HEK293T (cell line): ENCODE measurements at regions not wholly inside any gene's neighbourhood (a gene's known extent, or its start where the extent isn't known, plus 50 kb on each side); places are given as distances from the start of the nearest gene placed in this dataset.

Experiments used
- ARNT ChIP-seq: fragments of 450-650 bp; IDR thresholded peaks from 2 replicates; pipeline ENCODE4 v1.6.1; 2017; ENCODE audit warnings: mild to moderate bottlenecking
- BHLHE40 ChIP-seq: fragments of 450-650 bp; IDR thresholded peaks from 2 replicates; pipeline ENCODE4 v1.6.1; 2016; ENCODE audit warnings: mild to moderate bottlenecking, moderate library complexity, borderline replicate concordance
- CTBP1 ChIP-seq: fragments of 450-650 bp; IDR thresholded peaks from 2 replicates; pipeline ENCODE4 v1.6.1; 2016; ENCODE audit warnings: borderline replicate concordance
- FOXA1 ChIP-seq: fragments of 450-650 bp; IDR thresholded peaks from 2 replicates; pipeline ENCODE4 v1.6.1; 2016; ENCODE audit warnings: mild to moderate bottlenecking
- FOXK2 ChIP-seq: fragments of 450-650 bp; IDR thresholded peaks from 2 replicates; pipeline ENCODE4 v1.6.1; 2016; ENCODE audit warnings: mild to moderate bottlenecking
- FOXM1 ChIP-seq: fragments of 450-650 bp; IDR thresholded peaks from 2 replicates; pipeline ENCODE4 v1.6.1; 2017; ENCODE audit warnings: mild to moderate bottlenecking, borderline replicate concordance
- HDGF ChIP-seq: fragments of 450-650 bp; IDR thresholded peaks from 2 replicates; pipeline ENCODE4 v1.6.1; 2017; ENCODE audit warnings: antibody characterized with exemption, borderline replicate concordance
- LEF1 ChIP-seq: fragments of 450-650 bp; IDR thresholded peaks from 2 replicates; pipeline ENCODE4 v1.6.1; 2017; ENCODE audit warnings: mild to moderate bottlenecking, borderline replicate concordance
- NFRKB ChIP-seq: fragments of 450-650 bp; IDR thresholded peaks from 2 replicates; pipeline ENCODE4 v1.6.1; 2016; ENCODE audit warnings: mild to moderate bottlenecking, moderate library complexity
- PKNOX1 ChIP-seq: fragments of 450-650 bp; IDR thresholded peaks from 2 replicates; pipeline ENCODE4 v1.6.1; 2016
- SP1 ChIP-seq: fragments of 450-650 bp; IDR thresholded peaks from 2 replicates; pipeline ENCODE4 v1.6.1; 2017
- SUZ12 ChIP-seq: fragments of 450-650 bp; IDR thresholded peaks from 2 replicates; pipeline ENCODE4 v1.6.1; 2016; ENCODE audit warnings: mild to moderate bottlenecking
- TARDBP ChIP-seq: fragments of 450-650 bp; IDR thresholded peaks from 2 replicates; pipeline ENCODE4 v1.6.1; 2016
- ZNF384 ChIP-seq: fragments of 450-650 bp; IDR thresholded peaks from 2 replicates; pipeline ENCODE4 v1.6.1; 2016

- no peak for TF ChIP-seq SP1
- TF ChIP-seq SUZ12, result no peak
- TF ChIP-seq HDGF, result no peak
- TF ChIP-seq ARNT, result no peak
- TF ChIP-seq NFRKB, result no peak
- no peak for TF ChIP-seq FOXA1
- no peak for TF ChIP-seq BHLHE40
- no peak for TF ChIP-seq LEF1
- no peak for TF ChIP-seq CTBP1
- no peak for TF ChIP-seq FOXK2
- no peak for TF ChIP-seq PKNOX1
- no peak for TF ChIP-seq FOXM1
- no peak for TF ChIP-seq TARDBP
- no peak for TF ChIP-seq ZNF384
Observed at GRCh38 chr1:57671750-57672149, 247.9 kb upstream of the DAB1 start.
